HG03108 (cell line): ENCODE measurements at regions not wholly inside any gene's neighbourhood (a gene's known extent, or its start where the extent isn't known, plus 50 kb on each side); places are given as distances from the start of the nearest gene placed in this dataset.
"Not testable (repeated sequence)": the region's sequence is repeated elsewhere in the genome, so short reads cannot be mapped to it uniquely, and the experiment has no call there.

ENCODE experiments used
- ATAC-seq: cut with Tn5 transposase; IDR thresholded peaks from one replicate; pipeline ENCODE4 v1.9.1; 2021; ENCODE audit warnings: moderate library complexity; ENCODE audit not compliant: unreplicated experiment

- ATAC-seq: no peak
Observed at GRCh38 chr16:87207509-87207908, 109.7 kb downstream of the C16orf95 start.

DNA sequence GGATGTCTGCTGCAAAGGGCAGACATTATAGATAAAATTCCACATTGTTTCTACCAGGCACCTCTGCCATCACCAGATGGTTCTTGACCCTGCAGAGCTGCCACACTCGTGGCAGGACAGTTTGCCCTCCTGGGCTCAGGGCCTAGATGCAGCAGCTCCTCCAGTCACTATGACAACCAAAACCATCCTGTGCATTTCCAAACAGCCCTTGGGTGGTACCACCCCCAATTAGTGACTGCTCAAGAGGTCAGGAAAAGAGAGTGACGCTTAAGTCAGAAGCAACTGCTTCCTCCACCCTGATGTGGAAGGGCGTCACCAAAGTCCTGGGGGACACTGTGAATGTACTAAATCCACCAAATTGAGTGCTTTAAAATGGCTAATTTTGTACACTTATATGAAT lies 109.2 kb downstream of the C16orf95 start:
- no peak for ATAC-seq

DNA sequence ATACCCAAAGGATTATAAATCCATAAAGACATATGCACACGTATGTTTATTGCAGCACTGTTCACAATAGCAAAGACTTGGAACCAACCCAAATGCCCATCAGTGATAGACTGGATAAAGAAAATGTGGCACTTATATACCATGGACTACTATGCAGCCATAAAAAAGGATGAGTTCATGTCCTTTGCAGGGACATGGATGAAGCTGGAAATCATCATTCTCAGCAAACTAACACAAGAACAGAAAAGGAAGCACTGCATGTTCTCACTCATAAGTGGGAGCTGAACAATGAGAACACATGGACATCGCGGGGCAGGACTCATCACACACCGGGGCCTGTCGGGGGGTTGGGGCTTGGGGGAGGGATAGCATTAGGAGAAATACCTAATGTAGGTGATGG lies 108.2 kb downstream of the C16orf95 start:
- ATAC-seq: not testable (repeated sequence)

DNA sequence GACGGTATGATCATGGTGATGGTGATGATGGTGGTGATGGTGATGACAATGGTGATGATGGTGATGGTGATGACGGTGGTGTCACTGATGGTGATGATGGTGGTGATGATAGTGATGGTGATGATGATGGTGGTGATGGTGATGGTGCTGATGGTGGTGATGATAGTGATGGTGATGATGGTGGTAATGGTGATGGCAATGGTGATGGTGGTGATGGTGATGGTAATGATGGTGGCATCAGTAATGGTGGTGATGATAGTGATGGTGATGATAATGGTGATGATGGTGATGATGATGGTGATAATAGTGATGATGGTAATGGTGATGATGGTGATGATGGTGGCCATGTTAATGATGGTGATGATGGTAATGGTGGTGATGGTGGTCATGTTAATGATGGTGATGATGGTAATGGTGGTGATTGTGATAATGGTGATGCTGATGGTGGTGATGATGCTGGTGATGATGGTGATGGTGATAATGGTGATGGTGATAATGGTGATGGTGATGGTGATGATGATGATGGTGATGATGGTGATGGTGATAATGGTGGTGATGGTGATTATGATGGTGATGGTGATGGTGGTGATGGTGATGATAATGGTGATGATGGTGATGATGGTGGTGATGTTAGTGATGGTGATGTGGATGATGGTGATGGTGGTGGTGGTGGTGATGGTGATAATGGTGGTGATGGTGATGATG lies 107.2 kb downstream of the C16orf95 start:
- ATAC-seq: no peak

DNA sequence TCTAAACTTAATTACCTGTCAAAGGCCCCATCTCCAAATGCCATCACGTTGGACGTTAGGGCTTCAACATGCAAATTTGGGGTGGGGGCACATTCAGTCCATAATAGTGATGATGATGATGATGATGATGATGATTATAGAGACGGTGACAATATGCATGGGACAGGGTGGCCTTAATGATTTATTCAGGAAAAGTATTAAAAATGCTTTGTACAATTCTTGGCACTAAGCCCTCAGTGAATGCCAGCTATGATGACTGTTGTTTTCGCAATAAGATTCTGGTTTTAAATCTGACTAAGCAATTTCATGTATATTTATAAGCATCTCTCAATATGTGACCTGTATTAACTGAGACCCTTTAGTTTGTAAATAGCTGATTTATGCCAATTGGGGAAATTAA lies 106.3 kb downstream of the C16orf95 start:
- ATAC-seq: no peak

GRCh38 chr16:87212026-87212425 lies 105.2 kb downstream of the C16orf95 start:
- ATAC-seq: no peak

- no peak for ATAC-seq
Observed at GRCh38 chr16:87213536-87213935, 103.7 kb downstream of the C16orf95 start.

DNA sequence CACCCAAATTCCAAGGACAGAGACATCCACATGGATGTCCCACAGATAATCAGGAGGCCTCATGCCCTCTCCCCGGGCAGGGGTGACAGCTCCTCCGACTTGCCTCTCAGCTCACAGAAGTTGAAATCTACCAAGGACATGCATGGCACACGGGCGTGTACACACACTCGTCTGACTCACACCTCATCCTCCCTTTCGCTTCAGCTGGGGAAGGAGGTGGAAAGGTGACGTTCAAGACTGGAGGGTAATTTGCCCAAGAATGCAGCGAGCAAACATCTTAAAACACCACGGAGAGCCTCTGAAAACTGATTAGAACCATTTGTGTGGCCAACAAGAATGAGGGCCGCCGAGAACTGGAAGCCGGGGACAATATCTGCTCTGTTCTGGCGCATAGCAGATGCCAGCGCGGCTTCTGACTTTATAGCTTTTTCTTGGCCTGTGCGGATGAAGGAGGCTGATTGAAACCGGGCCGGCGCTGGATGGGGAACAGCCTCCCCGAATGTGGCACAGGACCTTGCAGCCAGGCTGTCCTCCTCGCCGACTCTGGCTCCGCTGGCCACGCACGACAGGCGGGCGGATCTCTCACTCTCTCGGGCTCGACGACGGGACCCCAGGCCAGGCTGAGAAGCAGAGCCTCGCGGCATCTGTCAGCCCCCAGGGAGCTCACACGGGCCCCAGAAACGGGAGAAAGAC lies 100.9 kb downstream of the C16orf95 start:
- ATAC-seq: no peak

DNA sequence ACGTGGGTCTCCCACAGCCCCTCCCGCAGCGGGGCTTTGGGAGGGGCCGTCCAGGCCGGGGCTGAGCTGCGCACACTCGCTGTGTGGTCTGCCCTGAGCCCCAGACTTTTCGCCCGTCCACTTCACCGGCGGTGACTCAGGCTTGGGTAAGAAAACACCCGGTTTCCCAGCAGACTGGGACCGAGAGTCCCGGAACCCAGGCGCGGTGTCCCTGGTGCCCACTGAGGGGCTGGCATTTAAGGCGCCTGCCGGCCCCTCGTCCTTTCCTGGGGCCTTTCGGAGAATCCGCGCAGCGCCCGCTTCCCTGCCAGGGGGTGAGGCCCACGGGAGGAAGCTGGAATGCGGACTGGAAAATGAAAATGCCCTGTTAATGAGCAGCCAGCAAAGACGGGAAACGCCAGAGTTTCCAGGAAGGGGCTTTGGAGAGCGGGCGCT lies 100.3 kb downstream of the C16orf95 start:
- ATAC-seq: no peak

DNA sequence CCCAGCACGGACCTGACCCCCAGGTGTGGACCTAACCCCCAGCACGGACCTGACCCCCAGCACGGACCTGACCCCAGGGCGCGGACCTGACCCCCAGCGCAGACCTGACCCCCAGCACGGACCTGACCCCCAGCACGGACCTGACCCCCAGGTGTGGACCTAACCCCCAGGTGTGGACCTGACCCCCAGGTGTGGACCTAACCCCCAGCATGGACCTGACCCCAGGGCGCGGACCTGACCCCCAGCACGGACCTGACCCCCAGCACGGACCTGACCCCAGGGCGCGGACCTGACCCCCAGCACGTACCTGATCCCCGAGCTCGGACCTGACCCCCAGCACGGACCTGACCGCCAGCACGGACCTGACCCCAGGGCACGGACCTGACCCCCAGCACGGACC lies 99.4 kb downstream of the C16orf95 start:
- ATAC-seq: not testable (repeated sequence)

GRCh38 chr16:87218281-87219055 lies 98.7 kb downstream of the C16orf95 start:
- ATAC-seq: no peak

GRCh38 chr16:87219287-87219909 lies 97.8 kb downstream of the C16orf95 start:
- ATAC-seq: no peak

- no peak for ATAC-seq
Observed at GRCh38 chr16:87221633-87222032, 95.6 kb downstream of the C16orf95 start.

GRCh38 chr16:87222335-87222734 lies 94.9 kb downstream of the C16orf95 start:
- ATAC-seq: no peak

DNA sequence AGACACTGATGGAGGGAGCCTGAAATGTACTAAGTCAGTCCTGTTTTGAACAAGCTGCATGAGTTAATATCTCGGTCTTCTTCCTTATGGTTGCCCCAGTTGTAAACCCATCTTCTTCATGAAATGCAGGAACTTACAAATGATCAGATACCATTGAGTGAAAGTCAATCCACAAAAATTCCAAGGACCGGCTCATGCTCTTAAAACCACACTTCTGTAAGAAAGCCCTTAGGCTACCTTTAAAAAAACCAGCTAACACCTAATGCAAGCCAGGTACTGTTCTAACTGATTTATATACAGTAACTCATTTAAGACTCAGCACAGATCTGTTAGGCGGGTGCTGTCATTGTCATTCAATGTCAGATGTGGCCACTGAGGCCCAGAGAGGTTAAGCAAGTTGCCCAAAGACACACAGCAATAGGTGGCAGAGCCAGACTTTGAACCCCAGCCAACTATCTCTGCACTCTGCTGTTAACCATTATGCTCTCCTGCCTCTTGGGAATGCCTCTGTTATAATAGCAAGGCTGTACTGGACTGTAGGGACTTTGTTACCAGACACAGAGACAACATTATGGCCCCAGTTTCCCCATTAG lies 93.4 kb downstream of the C16orf95 start:
- no peak for ATAC-seq

GRCh38 chr16:87226926-87227295 lies 90.3 kb downstream of the C16orf95 start:
- no peak for ATAC-seq

DNA sequence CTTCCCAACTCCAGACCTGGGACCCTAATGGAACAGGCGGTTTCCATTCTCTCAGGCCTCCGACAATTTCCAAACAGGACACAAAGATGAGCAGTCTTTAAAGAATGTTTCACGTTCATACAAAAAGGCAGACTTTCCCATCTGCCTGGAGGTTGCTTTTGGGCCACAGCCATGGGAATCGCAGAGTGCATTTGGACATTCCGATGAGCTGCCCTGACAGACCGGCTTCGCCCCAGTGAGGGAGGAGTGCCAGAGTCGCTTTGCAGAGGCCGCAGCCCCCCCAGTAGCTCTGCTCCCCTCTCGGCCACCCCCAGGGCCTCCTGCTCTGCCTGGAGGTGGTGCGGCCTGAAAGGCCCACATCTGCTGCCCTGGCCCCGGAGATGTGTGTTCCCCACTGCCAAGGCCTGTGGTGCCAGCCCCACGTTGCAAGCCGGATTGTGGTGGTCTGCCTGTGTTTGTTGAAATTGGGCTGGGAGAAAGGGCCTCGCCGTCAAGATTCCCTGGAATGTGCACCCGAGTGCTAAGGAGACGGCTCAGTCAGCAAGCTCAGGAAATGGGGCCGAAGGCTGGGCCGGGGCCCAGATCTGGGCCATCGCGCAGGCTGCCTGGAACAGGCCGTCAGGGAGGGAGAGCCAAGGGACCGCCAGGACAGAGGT lies 89.8 kb downstream of the C16orf95 start:
- no peak for ATAC-seq

GRCh38 chr16:87228363-87228762 lies 88.8 kb downstream of the C16orf95 start:
- ATAC-seq: no peak

GRCh38 chr16:87229230-87230188 lies 87.7 kb downstream of the C16orf95 start:
- ATAC-seq: no peak
